OCI-LY3 (cell line): ENCODE measurements at regions not wholly inside any gene's neighbourhood (a gene's known extent, or its start where the extent isn't known, plus 50 kb on each side); places are given as distances from the start of the nearest gene placed in this dataset.

Experiments used
- H2AFZ ChIP-seq: fragments of 200-600, 300-600 bp; shearing (Covaris generic); 2 replicates; pipeline ENCODE4 v1.6.0; 2014; ENCODE audit warnings: antibody characterized with exemption, low read depth, low read length
- H3K27ac ChIP-seq: fragments of 200-600, 300-600 bp; sonication (generic); 2 replicates; pipeline ENCODE4 v1.5.1; 2014; ENCODE audit warnings: mild to moderate bottlenecking, low read length, moderate library complexity, mixed read lengths
- H3K27me3 ChIP-seq: fragments of 200-600, 300-600 bp; sonication (generic); 2 replicates; pipeline ENCODE4 v1.6.1; 2014; ENCODE audit warnings: low read depth, low read length, mixed read lengths
- H3K36me3 ChIP-seq: fragments of 200-600, 300-600 bp; sonication (generic); replicated peaks from 2 replicates; pipeline ENCODE3; 2014; ENCODE audit warnings: low read depth, low read length, mixed read lengths
- H3K4me1 ChIP-seq: fragments of 300-600, 200-600 bp; sonication (generic); 2 replicates; pipeline ENCODE4 v1.6.1; 2014; ENCODE audit warnings: low read length, mixed read lengths
- H3K4me2 ChIP-seq: fragments of 200-600, 300-600 bp; sonication (generic); 2 replicates; pipeline ENCODE4 v1.6.1; 2014; ENCODE audit warnings: low read length, mixed read lengths
- H3K4me3 ChIP-seq: fragments of 300-600, 200-600 bp; sonication (generic); 2 replicates; pipeline ENCODE4 v1.5.1; 2014; ENCODE audit warnings: antibody characterized with exemption, mild to moderate bottlenecking, low read length, moderate library complexity
- H3K79me2 ChIP-seq: fragments of 300-600, 200-600 bp; shearing (Covaris generic); 2 replicates; pipeline ENCODE4 v1.6.1; 2014; ENCODE audit warnings: mild to moderate bottlenecking, low read length, mixed read lengths
- H3K9ac ChIP-seq: fragments of 300-600, 200-600 bp; shearing (Covaris generic); 2 replicates; pipeline ENCODE4 v1.6.0; 2014; ENCODE audit warnings: mild to moderate bottlenecking, low read length, moderate library complexity
- H3K9me3 ChIP-seq: fragments of 200-600, 300-600 bp; shearing (Covaris generic); 2 replicates; pipeline ENCODE4 v1.6.1; 2014; ENCODE audit warnings: low read length, mixed read lengths; ENCODE audit not compliant: insufficient read depth
- H4K20me1 ChIP-seq: fragments of 200-600, 300-600 bp; sonication (generic); 2 replicates; pipeline ENCODE4 v1.6.1; 2016; ENCODE audit warnings: low read length, mixed read lengths; ENCODE audit not compliant: insufficient read depth
- CTCF ChIP-seq: fragments of 200-600, 300-600 bp; sonication (generic); IDR thresholded peaks from 2 replicates; pipeline ENCODE4 v1.5.1; 2014; ENCODE audit warnings: antibody characterized with exemption, low read length, low read depth
- EZH2phosphoT487 ChIP-seq: fragments of 200-600 bp; shearing (Covaris generic); IDR thresholded peaks from 2 replicates; pipeline ENCODE4 v1.6.1; 2018; ENCODE audit warnings: antibody characterized with exemption, mixed run types, low read depth

- Histone ChIP-seq H3K79me2 (no peaks in the 10 kb centered on the region), H3K9ac (no peak overlapping the region), H3K27ac (no peak overlapping the region), H3K4me3 (no peak overlapping the region), H3K9me3 (no peaks in the 10 kb centered on the region), H3K36me3 (no peaks in the 10 kb centered on the region), H3K4me2 (no peak overlapping the region), H3K27me3 (no peaks in the 10 kb centered on the region), H2AFZ (no peak overlapping the region), H3K4me1 (no peaks in the 10 kb centered on the region), H4K20me1 (no peaks in the 10 kb centered on the region)
- TF ChIP-seq EZH2phosphoT487 (no peak), CTCF (no peak)
These were observed 79.3 kb upstream of the IGFBP5 start for GRCh38 chr2:216774620-216775019.

GRCh38 chr2:216774180-216774579 lies 78.8 kb upstream of the IGFBP5 start:
- Histone ChIP-seq H3K9me3 (no peaks in the 10 kb centered on the region), H3K27ac (no peak overlapping the region), H3K9ac (no peak overlapping the region), H3K4me3 (no peak overlapping the region), H4K20me1 (no peaks in the 10 kb centered on the region), H3K36me3 (no peaks in the 10 kb centered on the region), H2AFZ (no peak overlapping the region), H3K27me3 (no peaks in the 10 kb centered on the region), H3K79me2 (no peaks in the 10 kb centered on the region), H3K4me2 (no peak overlapping the region), H3K4me1 (no peaks in the 10 kb centered on the region)
- TF ChIP-seq EZH2phosphoT487 (no peak), CTCF (no peak)

- H3K4me2 ChIP-seq: no peak overlapping the region
- no peak overlapping the region for H3K4me3 ChIP-seq
- H4K20me1 ChIP-seq: no peaks in the 10 kb centered on the region
- no peak overlapping the region for H3K27ac ChIP-seq
- TF ChIP-seq EZH2phosphoT487 (no peak), CTCF (no peak)
- no peaks in the 10 kb centered on the region for H3K4me1 ChIP-seq
- no peaks in the 10 kb centered on the region for H3K79me2 ChIP-seq
- H3K36me3 ChIP-seq: no peaks in the 10 kb centered on the region
- H3K9me3 ChIP-seq: no peaks in the 10 kb centered on the region
- H3K9ac ChIP-seq: no peak overlapping the region
- no peak overlapping the region for H2AFZ ChIP-seq
- no peaks in the 10 kb centered on the region for H3K27me3 ChIP-seq
These were observed 77.7 kb upstream of the IGFBP5 start for GRCh38 chr2:216773072-216773471.

GRCh38 chr2:216770717-216771116 lies 75.4 kb upstream of the IGFBP5 start:
- Histone ChIP-seq H3K79me2 (no peaks in the 10 kb centered on the region), H3K27ac (no peak overlapping the region), H3K4me3 (no peak overlapping the region), H3K9ac (no peak overlapping the region), H3K36me3 (no peaks in the 10 kb centered on the region), H4K20me1 (no peaks in the 10 kb centered on the region), H3K9me3 (no peaks in the 10 kb centered on the region), H2AFZ (no peak overlapping the region), H3K4me1 (no peaks in the 10 kb centered on the region), H3K27me3 (peaks cover 6% of the 10 kb centered on the region; the same call in 1 of the 2 replicates), H3K4me2 (no peak overlapping the region)
- TF ChIP-seq CTCF (no peak), EZH2phosphoT487 (no peak)
